GM19463 (cell line): ENCODE measurements at regions not wholly inside any gene's neighbourhood (a gene's known extent, or its start where the extent isn't known, plus 50 kb on each side); places are given as distances from the start of the nearest gene placed in this dataset.
"Not testable (repeated sequence)": the region's sequence is repeated elsewhere in the genome, so short reads cannot be mapped to it uniquely, and the experiment has no call there.

Experiments used
- ATAC-seq: cut with Tn5 transposase; IDR thresholded peaks from one replicate; pipeline ENCODE4 v1.9.1; 2021; ENCODE audit warnings: mild to moderate bottlenecking, moderate library complexity; ENCODE audit not compliant: unreplicated experiment

- ATAC-seq = no peak
Measured at GRCh38 chr1:70667494-70668170, 256.6 kb downstream of the CTH start.

DNA sequence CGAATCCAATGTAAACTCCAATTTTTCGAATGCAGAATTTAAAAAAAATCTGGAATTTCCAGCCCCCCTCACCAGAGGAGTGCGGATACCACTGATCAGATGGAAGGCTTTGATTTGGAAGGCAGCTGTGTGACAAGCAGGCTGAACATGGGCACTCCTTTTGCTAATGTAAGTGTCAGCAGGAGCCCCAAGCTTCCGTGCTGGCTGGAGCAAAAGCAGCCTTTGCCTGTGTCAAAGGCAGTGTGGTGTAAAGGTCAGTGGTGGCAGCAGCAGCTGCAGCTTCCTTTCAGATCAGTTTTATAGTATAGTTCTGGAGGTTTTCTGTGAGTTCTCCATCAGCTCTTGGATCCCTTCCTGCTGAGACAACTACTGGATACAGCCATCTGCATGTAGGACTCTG lies 259.9 kb downstream of the CTH start:
- ATAC-seq = no peak

DNA sequence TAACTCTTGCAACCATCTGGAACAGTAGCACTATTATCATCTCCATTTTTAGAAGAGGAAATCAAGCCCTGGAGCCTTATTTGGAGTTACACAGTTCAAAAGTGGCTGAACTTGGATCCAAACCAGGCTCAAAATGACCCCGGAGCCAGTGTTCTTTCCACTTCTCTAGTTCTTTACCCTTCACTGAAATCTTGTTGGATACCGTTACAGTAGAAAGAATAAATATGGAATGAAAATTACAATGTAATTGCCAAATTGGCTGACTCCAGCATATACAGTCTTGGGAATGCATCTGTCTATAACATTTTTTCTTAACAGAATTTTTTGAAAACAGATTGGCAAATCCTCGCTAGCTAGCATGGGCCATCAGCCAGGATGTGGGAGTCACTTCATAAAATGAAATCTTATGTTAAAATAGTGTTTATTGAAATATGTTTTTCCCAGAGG lies 261.4 kb downstream of the CTH start:
- ATAC-seq = no peak

- no peak for ATAC-seq
Measured at GRCh38 chr1:70674941-70675685, 264.0 kb downstream of the CTH start.

DNA sequence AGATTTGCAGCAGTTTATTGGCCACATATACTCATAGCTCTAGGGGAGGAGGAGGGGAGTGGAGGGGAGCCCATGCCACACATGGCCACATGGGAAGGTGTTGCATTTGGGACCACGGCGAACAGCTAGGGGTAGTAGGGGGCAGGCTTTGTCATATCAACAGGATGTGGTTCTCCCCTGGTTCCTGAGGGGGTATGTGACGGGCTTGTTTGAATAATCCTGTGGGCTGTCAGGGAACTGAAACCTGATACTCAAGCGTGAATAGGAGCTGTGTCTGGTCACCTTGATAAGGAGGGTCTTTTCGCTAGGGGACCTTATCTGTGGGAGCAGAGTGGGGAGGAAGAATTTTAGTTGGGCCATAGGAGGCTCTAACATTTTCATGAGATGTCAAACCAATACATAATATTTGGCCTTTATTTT lies 264.7 kb downstream of the CTH start:
- peak; percentile 77 for ATAC-seq

- peak; percentile 99 for ATAC-seq
Measured at GRCh38 chr1:70685300-70686286, 274.5 kb downstream of the CTH start.

GRCh38 chr1:70688580-70688979 lies 277.5 kb downstream of the CTH start:
- no peak for ATAC-seq

- no peak for ATAC-seq
Measured at GRCh38 chr1:70706381-70707037, 295.4 kb downstream of the CTH start.

DNA sequence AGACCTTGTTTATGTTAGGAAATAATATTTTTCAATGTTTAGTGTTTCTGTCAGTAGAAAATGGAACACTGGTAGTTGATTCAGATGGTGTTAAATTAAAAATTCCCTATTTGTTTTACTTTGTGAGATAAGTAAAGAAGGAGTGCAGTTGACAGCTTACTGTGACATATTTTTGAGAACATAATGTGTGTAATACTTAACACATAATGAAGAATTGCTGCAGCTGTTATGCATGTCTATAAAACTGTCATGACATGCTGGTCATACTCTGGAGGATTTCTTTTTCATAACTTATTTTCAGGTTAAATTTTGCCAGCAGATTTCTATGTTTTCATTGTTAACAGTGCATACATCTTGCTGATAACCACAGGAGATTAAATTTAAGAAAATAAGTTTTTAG lies 296.1 kb downstream of the CTH start:
- ATAC-seq = no peak

- ATAC-seq = no peak
Measured at GRCh38 chr1:70714149-70714548, 303.1 kb downstream of the CTH start.

DNA sequence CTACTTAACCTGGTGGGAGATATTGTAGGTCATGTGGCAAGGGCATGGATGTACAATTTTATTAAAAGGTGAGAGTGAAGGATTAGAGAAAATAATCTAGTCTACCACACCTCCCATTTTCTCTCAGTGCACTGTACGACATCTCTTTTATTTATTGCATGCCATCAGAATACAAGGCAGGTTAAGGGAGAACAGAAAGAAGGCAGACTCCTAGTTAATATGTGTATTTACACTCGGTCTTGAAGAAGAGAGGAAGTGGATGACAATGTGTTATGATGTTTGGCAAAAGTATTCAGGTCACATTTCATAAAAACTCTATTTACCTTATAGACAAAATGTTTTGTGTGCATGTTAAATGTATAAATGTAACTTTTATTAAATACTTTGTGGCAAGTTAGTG lies 306.1 kb downstream of the CTH start:
- ATAC-seq = no peak

GRCh38 chr1:70717656-70718055 lies 306.6 kb downstream of the CTH start:
- ATAC-seq = no peak

- no peak for ATAC-seq
Measured at GRCh38 chr1:70718086-70718630, 307.1 kb downstream of the CTH start.

DNA sequence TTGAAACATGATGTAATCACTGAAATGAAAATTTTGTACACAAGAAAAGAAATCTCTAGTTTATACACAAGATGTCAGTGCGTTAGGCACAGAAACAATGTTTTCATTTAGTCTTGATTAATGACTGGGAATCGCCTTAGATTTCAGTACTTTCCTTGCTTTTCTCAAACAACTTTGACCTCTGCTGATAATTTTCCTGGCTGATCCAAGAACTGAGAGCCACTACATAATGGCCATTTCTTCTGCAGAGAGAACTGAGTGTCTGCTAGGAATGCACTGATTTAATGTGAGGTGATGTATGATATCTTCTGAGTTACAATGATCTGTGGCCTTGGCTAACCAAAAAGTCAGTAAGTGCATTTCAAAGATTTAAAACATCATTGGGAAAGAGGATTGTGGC lies 308.1 kb downstream of the CTH start:
- ATAC-seq = no peak

- ATAC-seq = no peak
Measured at GRCh38 chr1:70720109-70720508, 309.0 kb downstream of the CTH start.

DNA sequence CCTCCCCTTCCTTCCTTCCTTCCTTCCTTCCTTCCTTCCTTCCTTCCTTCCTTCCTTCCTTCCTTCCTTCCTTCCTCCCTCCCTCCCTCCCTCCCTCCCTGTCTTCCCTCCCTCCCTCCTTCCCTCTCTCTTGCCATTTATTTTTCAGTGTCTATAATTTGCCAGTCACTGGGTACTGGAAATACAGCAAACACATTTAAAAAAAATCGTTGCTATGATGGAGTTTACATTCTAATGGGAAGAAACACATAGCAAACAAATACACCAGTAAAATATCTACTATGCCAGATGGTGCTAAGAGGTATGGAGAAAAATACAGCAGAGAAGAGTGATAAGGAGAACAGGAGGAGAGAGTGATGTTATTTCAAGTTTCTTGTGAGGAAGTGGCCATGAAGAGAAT lies 309.5 kb downstream of the CTH start:
- no peak for ATAC-seq

DNA sequence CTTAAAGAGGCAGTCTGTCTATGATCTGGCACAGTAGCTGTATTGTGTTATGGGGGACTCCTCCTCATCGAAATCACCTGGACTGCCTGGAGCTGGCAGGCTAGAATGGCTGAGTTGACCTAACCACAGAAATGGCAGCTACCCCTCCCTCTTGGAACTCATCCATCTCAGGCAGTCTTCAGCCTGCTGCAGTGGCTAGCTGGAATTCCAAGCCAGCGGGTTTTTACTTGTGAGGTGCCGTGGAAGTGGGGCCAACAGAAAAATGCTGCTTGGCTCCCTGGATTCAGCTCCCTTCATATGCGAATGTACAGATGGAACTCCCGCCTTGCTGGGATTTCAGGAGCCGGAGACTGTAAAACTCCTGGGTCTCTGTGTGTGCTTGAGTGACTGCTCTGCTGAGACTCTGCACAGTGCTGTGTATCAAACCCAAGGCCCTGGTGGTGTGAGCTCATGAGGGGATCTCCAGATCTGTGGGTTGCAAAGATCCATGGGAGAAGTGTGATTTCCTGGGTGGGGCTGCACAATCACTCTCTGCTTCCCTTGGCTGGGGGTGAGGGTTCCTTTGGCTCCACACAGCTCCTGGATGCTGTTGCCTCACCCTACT lies 316.9 kb downstream of the CTH start:
- ATAC-seq = no peak

- not testable (repeated sequence) for ATAC-seq
Measured at GRCh38 chr1:70736518-70736917, 311.1 kb downstream of the PTGER3 start.

DNA sequence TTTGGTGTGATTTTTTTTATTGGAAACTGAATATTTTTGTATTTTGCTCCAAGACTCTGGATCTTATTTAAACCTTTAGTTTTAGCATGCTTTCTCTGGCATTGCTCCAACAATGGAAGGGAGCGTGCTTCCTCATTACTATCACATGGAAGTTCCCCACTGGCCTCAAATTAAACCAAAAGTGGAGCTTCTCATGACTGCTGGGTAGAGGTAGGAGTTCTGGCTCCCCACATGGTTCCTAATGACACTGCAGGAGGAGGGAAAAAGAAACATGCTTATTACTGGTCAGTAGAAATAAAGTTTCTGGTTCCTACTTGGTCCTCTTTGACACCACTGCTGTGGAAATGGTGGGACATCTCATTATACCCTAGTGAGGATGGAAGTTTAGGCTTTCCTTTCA lies 310.5 kb downstream of the PTGER3 start:
- ATAC-seq = no peak

DNA sequence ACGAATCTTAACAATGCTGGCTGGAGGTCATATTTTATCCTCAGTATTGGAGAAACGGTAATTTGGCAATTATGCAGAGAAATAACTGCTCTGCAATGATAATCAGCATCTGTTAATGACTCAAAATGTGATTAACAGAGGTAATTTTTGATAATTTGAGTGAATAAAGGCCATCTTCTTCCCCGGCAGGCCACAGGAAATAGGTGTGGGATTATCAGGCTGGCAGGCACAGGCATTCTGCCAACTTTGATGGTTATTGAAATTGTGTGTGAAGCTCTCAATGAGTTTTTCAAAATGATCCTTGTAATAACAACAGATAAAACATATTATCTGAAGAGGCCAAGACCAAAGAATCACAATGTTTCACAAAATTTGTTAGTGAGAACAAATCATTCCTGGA lies 309.0 kb downstream of the PTGER3 start:
- ATAC-seq = no peak
